GM13976 (cell line): ENCODE measurements at regions not wholly inside any gene's neighbourhood (a gene's known extent, or its start where the extent isn't known, plus 50 kb on each side); places are given as distances from the start of the nearest gene placed in this dataset.
"Not testable (repeated sequence)": the region's sequence is repeated elsewhere in the genome, so short reads cannot be mapped to it uniquely, and the experiment has no call there.

ENCODE experiments used
- DNase-seq: peaks from one replicate; pipeline ENCODE4 v3.0.0; 2012; ENCODE audit warnings: low spot score
- CTCF ChIP-seq: IDR thresholded peaks from 2 replicates; pipeline ENCODE4 v1.5.1; 2012; ENCODE audit warnings: borderline replicate concordance, mild to moderate bottlenecking; ENCODE audit not compliant: insufficient read depth; ENCODE audit errors: extremely low read depth, missing control alignments, control extremely low read depth
- in situ Hi-C: fragments of 300-500 bp; cut with MboI; formaldehyde crosslinking; loops from one replicate; pipeline ENCODE4 v1.12.0; 2022; ENCODE audit warnings: low sequenced_read_pairs, mixed read lengths, inconsistent platforms; ENCODE audit not compliant: unreplicated experiment

GRCh38 chr18:76274468-76275289, 220.4 kb downstream of the ZNF516 start:
- in situ Hi-C loops, result loop anchor here (25.0 kb wide), 1 partner anchor 1888 kb away; no protein-coding TSS in a partner anchor
- no peak for TF ChIP-seq CTCF
- DNase-seq, result no peak

DNA sequence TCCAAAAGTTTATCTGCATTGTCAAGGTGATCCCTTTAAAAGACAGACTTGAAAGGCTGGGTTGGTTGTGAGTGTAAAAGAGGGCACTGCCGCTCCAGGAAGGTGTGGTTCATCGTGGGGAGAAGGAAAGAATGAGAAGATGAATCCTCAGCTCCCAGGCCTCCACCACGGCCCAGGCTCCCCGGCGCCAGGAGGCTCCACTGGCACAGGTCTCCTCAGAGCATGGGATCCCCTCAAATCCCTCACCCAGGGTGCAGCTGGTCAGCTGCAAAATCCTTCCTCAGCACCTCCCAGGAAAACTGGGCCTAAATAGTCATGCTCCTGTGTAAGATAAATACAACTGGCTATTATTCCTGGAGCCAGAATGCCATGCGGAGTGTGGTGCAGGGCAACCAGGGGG, 221.1 kb downstream of the ZNF516 start:
- in situ Hi-C loops, result no loop called here
- no peak for TF ChIP-seq CTCF
- no peak for DNase-seq

DNA sequence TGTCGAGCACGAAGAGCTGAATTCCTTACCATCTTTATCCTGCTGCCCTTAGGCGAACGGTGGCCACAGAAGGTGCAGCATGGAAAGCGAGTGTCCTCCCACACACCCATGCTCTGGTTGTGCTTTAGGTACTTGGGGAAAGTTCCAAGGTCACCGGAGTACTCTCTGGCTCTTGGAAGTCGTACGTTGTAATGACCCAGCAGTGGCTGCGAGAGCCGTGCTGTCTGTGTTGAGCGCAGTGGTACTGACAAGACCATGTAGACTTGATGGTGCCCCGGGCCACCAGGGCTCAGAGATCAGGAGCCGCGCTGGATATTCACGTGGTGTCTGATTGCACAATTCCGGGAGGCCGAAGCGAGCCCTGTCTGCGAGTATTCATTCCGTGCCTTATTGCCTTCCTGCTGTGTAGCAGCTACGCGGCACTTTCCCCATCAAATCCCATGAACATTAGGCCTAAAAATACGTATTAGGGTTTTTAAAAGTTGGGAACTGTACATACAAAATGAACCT, 222.0 kb downstream of the ZNF516 start:
- no peak for DNase-seq
- in situ Hi-C loops, result no loop called here
- TF ChIP-seq CTCF, result no peak

DNA sequence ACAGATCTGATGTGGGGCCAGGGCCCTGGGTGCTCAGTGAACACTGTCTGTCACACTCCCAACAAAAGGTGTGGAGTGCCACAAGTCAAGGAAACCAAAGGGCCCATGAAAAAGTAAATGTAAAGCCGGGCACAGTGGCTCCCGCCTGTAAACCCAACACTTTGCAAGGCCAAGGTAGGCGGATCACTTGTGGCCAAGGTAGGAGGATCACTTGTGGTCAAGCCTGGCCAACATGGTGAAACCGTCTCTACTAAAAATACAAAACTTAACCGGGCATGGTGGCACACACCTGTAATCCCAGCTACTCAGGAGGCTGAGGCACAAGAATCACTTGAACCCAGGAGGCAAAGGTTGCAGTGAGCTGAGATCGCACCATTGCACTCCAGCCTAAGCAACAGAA, 227.6 kb downstream of the ZNF516 start:
- DNase-seq, in situ Hi-C loops: not testable (repeated sequence)

- no peak for DNase-seq
- in situ Hi-C loops, result no loop called here
- TF ChIP-seq CTCF, result no peak
Observed at GRCh38 chr18:76266236-76266991, 228.6 kb downstream of the ZNF516 start.

- TF ChIP-seq CTCF, result no peak
- in situ Hi-C loops, result no loop called here
- DNase-seq, result no peak
Observed at GRCh38 chr18:76265497-76266235, 229.4 kb downstream of the ZNF516 start.
